GM18507 (cell line): ENCODE measurements at regions not wholly inside any gene's neighbourhood (a gene's known extent, or its start where the extent isn't known, plus 50 kb on each side); places are given as distances from the start of the nearest gene placed in this dataset.

Experiments used
- DNase-seq: peaks from one replicate; pipeline ENCODE4 v3.0.0; 2011; ENCODE audit warnings: low read depth; ENCODE audit not compliant: insufficient read length; ENCODE audit errors: extremely low spot score
- FAIRE-seq: peaks from 2 replicates; lab custom pipeline; 2011; peaks lifted over from hg19 to GRCh38; lab: Jason Lieb, UNC

GRCh38 chr13:94968757-94969086, 256.4 kb upstream of the SOX21 start:
- FAIRE-seq (no peak), DNase-seq (no peak)

GRCh38 chr13:94968040-94968756, 255.9 kb upstream of the SOX21 start:
- FAIRE-seq (no peak), DNase-seq (no peak)

GRCh38 chr13:94967183-94968039, 255.1 kb upstream of the SOX21 start:
- DNase-seq (no peak), FAIRE-seq (no peak)

- FAIRE-seq (no peak), DNase-seq (no peak)
These were observed 254.1 kb upstream of the SOX21 start for GRCh38 chr13:94966422-94966955.

- FAIRE-seq (no peak), DNase-seq (no peak)
These were observed 247.3 kb upstream of the SOX21 start for GRCh38 chr13:94959626-94960025.

GRCh38 chr13:94956417-94957110, 244.2 kb upstream of the SOX21 start:
- no peak for DNase-seq
- FAIRE-seq = no peak

GRCh38 chr13:94952787-94953186, 240.4 kb upstream of the SOX21 start:
- no peak for FAIRE-seq

GRCh38 chr13:94950303-94950702, 238.0 kb upstream of the SOX21 start:
- no peak for FAIRE-seq
- DNase-seq = no peak

More at GRCh38 chr13:94952787-94953186, 240.4 kb upstream of the SOX21 start:
- no peak for DNase-seq

GRCh38 chr13:94947965-94948371, 235.6 kb upstream of the SOX21 start:
- FAIRE-seq (no peak), DNase-seq (no peak)

- FAIRE-seq (no peak), DNase-seq (no peak)
These were observed 235.0 kb upstream of the SOX21 start for GRCh38 chr13:94947392-94947791.

GRCh38 chr13:94946039-94946438, 233.7 kb upstream of the SOX21 start:
- FAIRE-seq = no peak
- no peak for DNase-seq

GRCh38 chr13:94938124-94938523, 225.8 kb upstream of the SOX21 start:
- FAIRE-seq = no peak
- DNase-seq = no peak

GRCh38 chr13:94936633-94937032, 224.3 kb upstream of the SOX21 start:
- FAIRE-seq (no peak), DNase-seq (no peak)

GRCh38 chr13:94933936-94934335, 221.6 kb upstream of the SOX21 start:
- DNase-seq (no peak), FAIRE-seq (no peak)

- DNase-seq = no peak
- no peak for FAIRE-seq
These were observed 220.9 kb upstream of the SOX21 start for GRCh38 chr13:94933230-94933751.

GRCh38 chr13:94928127-94928775, 215.9 kb upstream of the SOX21 start:
- FAIRE-seq (no peak), DNase-seq (no peak)

GRCh38 chr13:94925263-94925662, 212.9 kb upstream of the SOX21 start:
- DNase-seq (no peak), FAIRE-seq (no peak)

GRCh38 chr13:94921181-94921580, 208.8 kb upstream of the SOX21 start:
- FAIRE-seq = no peak
- no peak for DNase-seq

- DNase-seq = no peak
- no peak for FAIRE-seq
These were observed 208.2 kb upstream of the SOX21 start for GRCh38 chr13:94920578-94920977.
